ENCODE measurements at regions not wholly inside any gene's neighbourhood (a gene's known extent, or its start where the extent isn't known, plus 50 kb on each side); places are given as distances from the start of the nearest gene placed in this dataset.
"Not testable (repeated sequence)": the region's sequence is repeated elsewhere in the genome, so short reads cannot be mapped to it uniquely, and the experiment has no call there.

DNA sequence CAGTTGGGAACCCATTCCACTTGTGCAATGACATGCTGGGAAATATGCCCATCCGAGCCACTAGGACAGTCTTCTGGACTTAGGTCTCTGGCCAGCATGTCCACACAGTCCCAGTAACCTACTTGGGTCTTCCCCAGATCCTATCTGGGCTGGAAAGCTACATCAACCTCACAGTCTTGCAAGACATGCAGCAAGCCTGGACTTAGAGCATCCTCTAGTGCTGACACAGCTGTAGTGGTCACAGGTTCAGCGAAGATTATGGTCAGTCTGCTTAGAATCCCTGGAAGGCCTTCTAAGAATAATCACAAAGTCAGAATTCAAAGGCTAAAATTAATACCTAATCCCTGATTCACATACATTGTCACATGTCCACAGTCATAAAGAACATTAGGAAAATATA lies 842.7 kb downstream of the STPG2 start:
- in situ Hi-C loops (cut with MboI; ENCODE audit: low sequenced_read_pairs, unreplicated experiment): no loop called here
- no peak for DNase-seq (ENCODE audit: low spot score)
- TF ChIP-seq, protein P1, sequence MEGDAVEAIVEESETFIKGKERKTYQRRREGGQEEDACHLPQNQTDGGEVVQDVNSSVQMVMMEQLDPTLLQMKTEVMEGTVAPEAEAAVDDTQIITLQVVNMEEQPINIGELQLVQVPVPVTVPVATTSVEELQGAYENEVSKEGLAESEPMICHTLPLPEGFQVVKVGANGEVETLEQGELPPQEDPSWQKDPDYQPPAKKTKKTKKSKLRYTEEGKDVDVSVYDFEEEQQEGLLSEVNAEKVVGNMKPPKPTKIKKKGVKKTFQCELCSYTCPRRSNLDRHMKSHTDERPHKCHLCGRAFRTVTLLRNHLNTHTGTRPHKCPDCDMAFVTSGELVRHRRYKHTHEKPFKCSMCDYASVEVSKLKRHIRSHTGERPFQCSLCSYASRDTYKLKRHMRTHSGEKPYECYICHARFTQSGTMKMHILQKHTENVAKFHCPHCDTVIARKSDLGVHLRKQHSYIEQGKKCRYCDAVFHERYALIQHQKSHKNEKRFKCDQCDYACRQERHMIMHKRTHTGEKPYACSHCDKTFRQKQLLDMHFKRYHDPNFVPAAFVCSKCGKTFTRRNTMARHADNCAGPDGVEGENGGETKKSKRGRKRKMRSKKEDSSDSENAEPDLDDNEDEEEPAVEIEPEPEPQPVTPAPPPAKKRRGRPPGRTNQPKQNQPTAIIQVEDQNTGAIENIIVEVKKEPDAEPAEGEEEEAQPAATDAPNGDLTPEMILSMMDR (IDR thresholded peaks at IDR 0.05; ENCODE audit: borderline replicate concordance, control extremely low read depth, extremely low read depth, insufficient read depth, missing control alignments): no peak

DNA sequence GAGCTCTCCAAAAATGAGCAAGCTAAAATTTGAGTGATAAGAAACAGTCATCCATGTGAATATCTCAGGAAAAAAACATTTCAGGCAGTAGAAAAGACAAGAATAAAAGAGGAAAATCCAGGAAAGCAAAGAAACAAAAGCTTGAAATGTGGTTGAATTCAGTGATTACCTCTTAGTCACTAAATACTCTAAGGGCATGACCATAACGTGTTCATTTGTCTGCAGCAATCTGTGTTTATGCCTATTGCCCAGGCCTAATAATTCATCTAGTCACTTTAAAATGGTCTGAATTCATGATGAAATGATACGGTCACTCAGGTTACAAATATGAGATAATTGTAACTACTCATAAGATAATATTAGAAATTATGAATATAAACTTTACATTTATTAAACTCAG lies 837.9 kb downstream of the STPG2 start:
- TF ChIP-seq, protein P1 (IDR thresholded peaks at IDR 0.05; ENCODE audit: borderline replicate concordance, control extremely low read depth, extremely low read depth, insufficient read depth, missing control alignments): no peak
- no peak for DNase-seq (ENCODE audit: low spot score)
- in situ Hi-C loops (cut with MboI; ENCODE audit: low sequenced_read_pairs, unreplicated experiment): no loop called here

DNA sequence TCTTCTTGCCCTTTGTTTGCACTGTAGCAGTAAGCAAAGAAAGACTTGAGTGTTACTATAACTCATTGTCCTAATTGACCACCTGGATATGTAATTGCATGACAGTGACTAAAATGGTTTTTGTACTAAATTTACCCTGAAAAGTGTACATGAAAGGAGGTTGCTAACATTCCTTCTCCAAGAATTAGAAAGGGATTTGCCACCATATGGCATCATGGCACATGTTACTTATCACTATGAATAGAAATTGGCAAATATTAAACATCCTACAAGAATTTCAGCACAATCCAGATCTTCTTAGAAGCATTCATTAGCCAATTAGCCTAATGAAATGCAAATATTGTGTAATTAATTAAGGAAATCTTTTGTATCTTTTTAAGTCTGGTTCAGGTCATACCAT lies 834.2 kb downstream of the STPG2 start:
- in situ Hi-C loops (cut with MboI; ENCODE audit: low sequenced_read_pairs, unreplicated experiment): no loop called here
- TF ChIP-seq, protein P1 (IDR thresholded peaks at IDR 0.05; ENCODE audit: borderline replicate concordance, control extremely low read depth, extremely low read depth, insufficient read depth, missing control alignments): no peak
- DNase-seq (ENCODE audit: low spot score): no peak

DNA sequence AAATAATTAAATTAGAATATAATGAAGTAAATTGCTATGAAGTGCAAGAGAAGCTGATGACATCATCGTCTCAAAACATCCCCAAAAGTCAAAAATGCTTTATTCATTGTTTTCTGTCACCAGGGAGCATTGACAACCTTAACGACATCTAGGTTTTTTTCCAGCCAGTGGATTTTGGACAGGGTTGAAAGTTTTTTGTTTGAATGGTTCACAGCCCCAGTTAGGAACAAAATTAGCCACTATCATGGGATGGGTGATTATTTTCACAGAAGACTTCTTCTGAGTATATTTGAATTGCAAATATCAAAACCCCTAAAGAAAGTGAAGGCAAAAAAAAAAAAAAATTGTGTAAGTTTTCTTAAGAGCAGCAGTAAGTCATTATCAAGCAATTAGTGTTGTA lies 826.1 kb downstream of the STPG2 start:
- in situ Hi-C loops (cut with MboI; ENCODE audit: low sequenced_read_pairs, unreplicated experiment): no loop called here
- DNase-seq (ENCODE audit: low spot score): no peak
- TF ChIP-seq, protein P1 (IDR thresholded peaks at IDR 0.05; ENCODE audit: borderline replicate concordance, control extremely low read depth, extremely low read depth, insufficient read depth, missing control alignments): no peak

DNA sequence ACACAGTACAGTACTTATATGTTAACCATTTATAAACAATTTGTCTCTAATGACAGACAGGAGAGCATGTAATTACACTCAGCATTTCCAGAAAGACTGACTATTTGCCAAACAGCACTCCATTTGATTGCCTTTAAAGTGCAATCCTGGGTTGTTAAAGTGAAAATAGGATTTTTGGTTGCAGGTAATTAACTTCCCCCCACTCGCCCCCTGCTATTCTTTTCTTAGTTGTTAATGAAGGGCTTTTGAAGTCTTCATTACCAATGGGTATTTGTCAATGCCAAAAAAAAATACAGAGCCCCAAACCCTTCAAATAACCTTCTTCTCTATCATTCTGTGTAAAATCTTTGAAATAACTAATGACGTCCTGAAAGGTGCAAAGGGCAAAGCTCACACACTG lies 825.6 kb downstream of the STPG2 start:
- TF ChIP-seq, protein P1 (IDR thresholded peaks at IDR 0.05; ENCODE audit: borderline replicate concordance, control extremely low read depth, extremely low read depth, insufficient read depth, missing control alignments): no peak
- DNase-seq (ENCODE audit: low spot score): no peak
- in situ Hi-C loops (cut with MboI; ENCODE audit: low sequenced_read_pairs, unreplicated experiment): no loop called here

DNA sequence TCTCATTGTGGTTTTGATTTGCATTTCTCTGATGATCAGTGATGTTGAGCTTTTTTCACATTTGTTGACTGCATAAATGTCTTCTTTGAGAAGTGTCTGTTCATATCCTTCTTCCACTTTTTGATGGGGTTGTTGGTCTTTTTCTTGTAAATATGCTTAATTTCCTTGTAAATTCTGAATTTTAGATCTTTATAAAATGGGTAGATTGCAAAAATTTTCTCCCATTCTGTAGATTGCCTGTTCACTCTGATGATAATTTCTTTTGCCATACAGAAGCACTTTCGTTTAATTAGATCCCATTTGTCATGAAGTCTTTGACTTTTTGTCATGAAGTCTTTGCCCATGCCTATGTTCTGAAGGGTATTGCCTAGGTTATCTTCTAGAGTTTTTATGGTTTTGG lies 817.5 kb downstream of the STPG2 start:
- in situ Hi-C loops (cut with MboI; ENCODE audit: low sequenced_read_pairs, unreplicated experiment); DNase-seq (ENCODE audit: low spot score): not testable (repeated sequence)

DNA sequence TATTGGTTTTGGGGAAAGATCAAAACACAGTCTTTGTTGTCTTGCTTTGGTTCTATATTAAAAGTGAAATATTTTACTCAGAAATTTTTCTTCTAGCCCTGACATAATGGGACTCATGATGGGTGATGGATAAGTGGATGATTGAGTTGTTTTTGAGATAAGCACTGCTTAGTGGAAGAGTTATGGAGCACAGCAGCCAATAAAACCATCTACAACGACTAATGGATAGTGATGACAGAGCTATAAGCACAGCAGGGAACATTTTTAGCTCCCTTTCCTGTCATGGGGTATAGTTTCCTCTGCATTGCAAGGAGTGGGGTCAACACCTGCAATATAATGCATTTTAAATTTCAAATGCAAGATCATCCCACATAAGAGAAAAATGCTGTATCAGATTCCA lies 812.4 kb downstream of the STPG2 start:
- in situ Hi-C loops (cut with MboI; ENCODE audit: low sequenced_read_pairs, unreplicated experiment): no loop called here
- DNase-seq (ENCODE audit: low spot score): no peak
- TF ChIP-seq, protein P1 (IDR thresholded peaks at IDR 0.05; ENCODE audit: borderline replicate concordance, control extremely low read depth, extremely low read depth, insufficient read depth, missing control alignments): no peak

Data from GM13976 (cell line).